HepG2 (cell line): ENCODE measurements at regions not wholly inside any gene's neighbourhood (a gene's known extent, or its start where the extent isn't known, plus 50 kb on each side); places are given as distances from the start of the nearest gene placed in this dataset.

Source experiments
- CTCF ChIP-seq: sonication (generic); formaldehyde crosslinking; IDR thresholded peaks from 2 replicates; pipeline ENCODE4 v1.5.0; 2020; ENCODE audit warnings: mild to moderate bottlenecking, missing genetic modification reagents, moderate library complexity
- ELF3 ChIP-seq: IDR thresholded peaks from 2 replicates; pipeline ENCODE4 v1.6.1; 2016; ENCODE audit warnings: missing genetic modification reagents, missing compliant biosample characterization
- MYC ChIP-seq: sonication (generic); formaldehyde crosslinking; IDR thresholded peaks from 2 replicates; pipeline ENCODE4 v1.9.0; 2021; ENCODE audit warnings: missing genetic modification reagents, borderline replicate concordance
- POLR2AphosphoS5 ChIP-seq: IDR thresholded peaks from 2 replicates; pipeline ENCODE4 v1.6.1; 2012; ENCODE audit warnings: low read depth, low read length
- RAD21 ChIP-seq: fragments of 450-650 bp; formaldehyde crosslinking; IDR thresholded peaks from 2 replicates; pipeline ENCODE4 v1.5.0; 2020; ENCODE audit warnings: mild to moderate bottlenecking
- SIN3B ChIP-seq: fragments of 150-350 bp; IDR thresholded peaks from 2 replicates; pipeline ENCODE4 v1.6.1; 2014; ENCODE audit warnings: low read length
- ZFP82 ChIP-seq: sonication (generic); formaldehyde crosslinking; IDR thresholded peaks from 2 replicates; pipeline ENCODE4 v1.5.1; 2020; ENCODE audit warnings: mild to moderate bottlenecking, missing genetic modification reagents, borderline replicate concordance
- ZFX ChIP-seq: sonication (generic); formaldehyde crosslinking; IDR thresholded peaks from 2 replicates; pipeline ENCODE4 v1.4.0; 2020; ENCODE audit warnings: mild to moderate bottlenecking, low read depth, missing genetic modification reagents, moderate library complexity
- ZNF232 ChIP-seq: sonication (generic); formaldehyde crosslinking; IDR thresholded peaks from 2 replicates; pipeline ENCODE4 v1.4.0; 2020; ENCODE audit warnings: missing genetic modification reagents, borderline replicate concordance

DNA sequence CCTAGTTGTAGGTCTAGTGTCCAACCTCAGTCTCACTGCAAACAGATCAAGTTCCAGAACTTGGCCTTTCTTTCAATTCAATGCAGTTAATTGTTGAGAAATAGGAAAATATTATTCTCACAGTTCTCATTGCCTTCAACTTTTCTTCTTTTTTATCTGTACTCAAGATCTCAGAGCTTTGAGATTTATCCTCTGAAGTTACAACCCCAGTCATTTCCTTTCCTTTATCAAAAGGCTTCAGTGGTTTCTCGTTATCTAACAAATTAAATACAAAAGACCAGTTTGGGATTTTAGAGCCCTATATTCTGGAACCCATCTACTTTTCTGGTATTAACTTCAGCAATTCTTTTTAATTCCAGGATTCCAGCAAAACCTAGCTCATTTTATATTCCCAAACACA lies 130.2 kb downstream of the TMA16 start:
- TF ChIP-seq ZFP82 (CRISPR knock-in tag) = no peak
- TF ChIP-seq CTCF (CRISPR knock-in tag) = no peak
- no peak for TF ChIP-seq MYC (CRISPR knock-in tag)
- TF ChIP-seq RAD21 (CRISPR knock-in tag) = no peak
- no peak for TF ChIP-seq ZNF232 (CRISPR knock-in tag)
- TF ChIP-seq ELF3 (CRISPR knock-in tag) = no peak
- no peak for TF ChIP-seq SIN3B
- TF ChIP-seq POLR2AphosphoS5 = no peak
- TF ChIP-seq ZFX = no peak
